Lung (tissue), 11 donors: ENCODE measurements at regions not wholly inside any gene's neighbourhood (a gene's known extent, or its start where the extent isn't known, plus 50 kb on each side); places are given as distances from the start of the nearest gene placed in this dataset.
A peak's percentile ranks its signal among the peaks of the same experiment; 100 is the strongest.

Source experiments
- ATAC-seq: fragments of 200-7000 bp; cut with Tn5 transposase; one replicate; pipeline ENCODE4 v1.9.1; 2020; ENCODE audit warnings: moderate number of reproducible peaks; ENCODE audit not compliant: insufficient read depth, low FRiP score
- DNase-seq, 3 donors: peaks; one replicate each; pipeline ENCODE4 v3.0.0-alpha.2; 2013 to 2017
- H3K27ac ChIP-seq, 2 donors: one replicate each; pipeline ENCODE4 v1.5.1; 2013; ENCODE audit warnings: mild to moderate bottlenecking in 2 of 2, moderate library complexity in 2 of 2, control low read depth in 1 of 2, inconsistent platforms in 1 of 2, low read depth in 1 of 2, low read length in 1 of 2
- H3K27me3 ChIP-seq, 3 donors: one replicate each; pipeline ENCODE4 v1.5.1; 2013; ENCODE audit warnings: low read length in 2 of 3; ENCODE audit not compliant: control insufficient read depth in 3 of 3, insufficient read depth in 3 of 3
- H3K36me3 ChIP-seq, 4 donors: one replicate each; pipeline ENCODE4 v1.5.1; 2013; ENCODE audit warnings: low read length in 4 of 4, mild to moderate bottlenecking in 1 of 4, moderate library complexity in 1 of 4; ENCODE audit not compliant: control insufficient read depth in 4 of 4, insufficient read depth in 4 of 4
- H3K4me1 ChIP-seq, 5 donors: one replicate each; pipeline ENCODE4 v1.5.1; 2013; ENCODE audit warnings: low read length in 5 of 5, mild to moderate bottlenecking in 2 of 5, moderate library complexity in 1 of 5; ENCODE audit not compliant: control insufficient read depth in 5 of 5, insufficient read depth in 5 of 5
- H3K4me3 ChIP-seq: one replicate; pipeline ENCODE4 v1.5.1; 2013; ENCODE audit warnings: mild to moderate bottlenecking, control low read depth, moderate library complexity
- H3K9ac ChIP-seq, 2 donors: one replicate each; pipeline ENCODE4 v1.5.1; 2013; ENCODE audit warnings: low read length in 2 of 2, control low read depth in 1 of 2; ENCODE audit not compliant: insufficient read depth in 1 of 2
- H3K9me3 ChIP-seq, 4 donors: one replicate each; pipeline ENCODE4 v1.5.1; 2013; ENCODE audit warnings: low read length in 3 of 4, mild to moderate bottlenecking in 1 of 4, moderate library complexity in 1 of 4; ENCODE audit not compliant: control insufficient read depth in 4 of 4, insufficient read depth in 3 of 4
- CTCF ChIP-seq: IDR thresholded peaks from 2 replicates; pipeline ENCODE4 v1.5.1; 2012; ENCODE audit warnings: mild to moderate bottlenecking; ENCODE audit errors: control extremely low read depth, extremely low read depth
- WGBS, 2 donors: extraction: QIAGEN DNeasy Blood & Tissue Kit; methylation state at CpG; one replicate each; pipeline ENCODE4 v1.1.7; 2013; 5-methylcytosine and 5-hydroxymethylcytosine counted together
- donor health status: control.
- donor health status: control.
- donor health status: Bipolar disorder and iron deficiency.
- donor health status: healthy.
- donor health status: DM: yes; HTN: yes; CAD: no.

- Histone ChIP-seq H3K4me1 (peaks cover 0 to 34% (median 14%) of the 10 kb centered on the region in 5 donors), H3K9ac (no peak overlapping the region), H3K27me3 (no peaks in the 10 kb centered on the region), H3K9me3 (peaks cover 0 to 3% (median 0%) of the 10 kb centered on the region in 4 donors), H3K27ac (no peak overlapping the region), H3K36me3 (no peaks in the 10 kb centered on the region), H3K4me3 (no peak overlapping the region)
- no peak for ATAC-seq
- 66 to 86% methylated on average over 5 of the region's 5 CpGs for WGBS, 2 donors
- no peak for TF ChIP-seq CTCF
- no peak for DNase-seq
Measured at GRCh38 chr3:14288833-14289451, 110.3 kb downstream of the LSM3 start.

- H3K27me3 ChIP-seq: no peaks in the 10 kb centered on the region
- WGBS, 2 donors: 64 to 82% methylated on average over 7 of the region's 7 CpGs
- H3K4me3 ChIP-seq: no peak overlapping the region
- no peak overlapping the region for H3K9ac ChIP-seq
- no peak for TF ChIP-seq CTCF
- H3K36me3 ChIP-seq: no peaks in the 10 kb centered on the region
- H3K27ac ChIP-seq: peak overlapping the region in 1 of 2 donors; percentile 38
- peak in 1 of 3 donors; percentile 35 for DNase-seq
- H3K4me1 ChIP-seq: peaks cover 0 to 25% (median 12%) of the 10 kb centered on the region in 5 donors
- H3K9me3 ChIP-seq: peaks cover 0 to 3% (median 0%) of the 10 kb centered on the region in 4 donors
- ATAC-seq: no peak
Measured at GRCh38 chr3:14289590-14290461, 111.2 kb downstream of the LSM3 start.

- Histone ChIP-seq H3K36me3 (no peaks in the 10 kb centered on the region), H3K27ac (no peak overlapping the region), H3K4me1 (peaks cover 0 to 15% (median 5%) of the 10 kb centered on the region in 5 donors), H3K9ac (no peak overlapping the region), H3K27me3 (no peaks in the 10 kb centered on the region), H3K9me3 (peaks cover 0 to 3% (median 0%) of the 10 kb centered on the region in 4 donors), H3K4me3 (no peak overlapping the region)
- ATAC-seq (no peak), DNase-seq (peak in 2 of 3 donors; percentile 56 to 64)
- 52 to 73% methylated on average over 9 of the region's 9 CpGs for WGBS, 2 donors
- no peak for TF ChIP-seq CTCF
Measured at GRCh38 chr3:14290631-14291385, 111.6 kb upstream of the SLC6A6 start.
